ENCODE measurements at regions not wholly inside any gene's neighbourhood (a gene's known extent, or its start where the extent isn't known, plus 50 kb on each side); places are given as distances from the start of the nearest gene placed in this dataset.

- CTCF ChIA-PET: no interaction called here
These were observed 366.3 kb downstream of the IL20RB start for GRCh38 chr3:137324114-137324513.

GRCh38 chr3:137325170-137325569, 367.4 kb downstream of the IL20RB start:
- CTCF ChIA-PET: no interaction called here
- no TSS peak for BruUV-seq (replicated peaks)
- no peak for TF ChIP-seq CTCF (IDR thresholded peaks at IDR 0.05; ENCODE audit: insufficient read depth in 1 of 2, low read depth in 1 of 2, low read length in 1 of 2, severe bottlenecking in 1 of 2, unreplicated experiment in 1 of 2)
- intact Hi-C loops (cut with micrococcal nuclease; ENCODE audit: unreplicated experiment): no loop called here
- POLR2A ChIA-PET: no interaction called here
- H3K4me1 ChIP-seq: no peaks in the 10 kb centered on the region
- no peaks in the 10 kb centered on the region for H3K36me3 ChIP-seq (ENCODE audit: control insufficient read depth, insufficient read depth, low read length)
- Mint-ChIP-seq H3K9me3 (ENCODE audit: unreplicated experiment) (no peaks in the 10 kb centered on the region), H3K27me3 (ENCODE audit: insufficient read depth, unreplicated experiment) (peaks cover 21% of the 10 kb centered on the region), H3K4me1 (ENCODE audit: low read depth, unreplicated experiment) (no peaks in the 10 kb centered on the region), H3K27ac (ENCODE audit: unreplicated experiment) (no peak overlapping the region), H3K36me3 (ENCODE audit: insufficient read depth, unreplicated experiment) (no peaks in the 10 kb centered on the region), H3K4me3 (ENCODE audit: unreplicated experiment) (no peak overlapping the region)
- DNase-seq: no peak
- H3K4me3 ChIP-seq (ENCODE audit: low read depth, low read length): no peak overlapping the region
- no peaks in the 10 kb centered on the region; the same call in 1 of the 2 replicates for H3K9me3 ChIP-seq
- no peaks in the 10 kb centered on the region for H3K27me3 ChIP-seq (replicated peaks; ENCODE audit: control insufficient read depth, insufficient read depth, low read length)

More at GRCh38 chr3:137324114-137324513, 366.3 kb downstream of the IL20RB start:
- H3K9me3 ChIP-seq: no peaks in the 10 kb centered on the region; the same call in 1 of the 2 replicates
- no TSS peak for BruUV-seq (replicated peaks)
- no peaks in the 10 kb centered on the region for H3K36me3 ChIP-seq (ENCODE audit: control insufficient read depth, insufficient read depth, low read length)
- no peaks in the 10 kb centered on the region for H3K4me1 ChIP-seq
- Mint-ChIP-seq H3K27me3 (ENCODE audit: insufficient read depth, unreplicated experiment) (peaks cover 16% of the 10 kb centered on the region), H3K36me3 (ENCODE audit: insufficient read depth, unreplicated experiment) (no peaks in the 10 kb centered on the region), H3K27ac (ENCODE audit: unreplicated experiment) (no peak overlapping the region), H3K4me1 (ENCODE audit: low read depth, unreplicated experiment) (no peaks in the 10 kb centered on the region), H3K9me3 (ENCODE audit: unreplicated experiment) (no peaks in the 10 kb centered on the region), H3K4me3 (ENCODE audit: unreplicated experiment) (no peak overlapping the region)
- intact Hi-C loops (cut with micrococcal nuclease; ENCODE audit: unreplicated experiment): no loop called here
- POLR2A ChIA-PET: no interaction called here
- TF ChIP-seq CTCF (IDR thresholded peaks at IDR 0.05; ENCODE audit: insufficient read depth in 1 of 2, low read depth in 1 of 2, low read length in 1 of 2, severe bottlenecking in 1 of 2, unreplicated experiment in 1 of 2): no peak
- no peaks in the 10 kb centered on the region for H3K27me3 ChIP-seq (replicated peaks; ENCODE audit: control insufficient read depth, insufficient read depth, low read length)
- no peak overlapping the region for H3K4me3 ChIP-seq (ENCODE audit: low read depth, low read length)
- no peak for DNase-seq

- CTCF ChIA-PET: interaction anchor here (0.6 kb wide), 1 partner anchor 293 kb away, joined by 3 read pairs; no protein-coding TSS in a partner anchor
- H3K36me3 Mint-ChIP-seq (ENCODE audit: insufficient read depth, unreplicated experiment): no peaks in the 10 kb centered on the region
- no TSS peak for BruUV-seq (replicated peaks)
These were observed 368.2 kb downstream of the IL20RB start for GRCh38 chr3:137325934-137326333.

More at GRCh38 chr3:137325934-137326333, 368.2 kb downstream of the IL20RB start:
- H3K36me3 ChIP-seq (ENCODE audit: control insufficient read depth, insufficient read depth, low read length): no peaks in the 10 kb centered on the region
- no peak for DNase-seq
- no peaks in the 10 kb centered on the region for H3K4me1 ChIP-seq
- no peaks in the 10 kb centered on the region for H3K27me3 ChIP-seq (replicated peaks; ENCODE audit: control insufficient read depth, insufficient read depth, low read length)
- H3K4me1 Mint-ChIP-seq (ENCODE audit: low read depth, unreplicated experiment): no peaks in the 10 kb centered on the region
- intact Hi-C loops (cut with micrococcal nuclease; ENCODE audit: unreplicated experiment): no loop called here
- H3K27ac Mint-ChIP-seq (ENCODE audit: unreplicated experiment): no peak overlapping the region
- H3K27me3 Mint-ChIP-seq (ENCODE audit: insufficient read depth, unreplicated experiment): peaks cover 26% of the 10 kb centered on the region
- POLR2A ChIA-PET: no interaction called here
- no peak overlapping the region for H3K4me3 ChIP-seq (ENCODE audit: low read depth, low read length)
- H3K9me3 Mint-ChIP-seq (ENCODE audit: unreplicated experiment): peaks cover 3% of the 10 kb centered on the region
- H3K9me3 ChIP-seq: no peaks in the 10 kb centered on the region
- H3K4me3 Mint-ChIP-seq (ENCODE audit: unreplicated experiment): no peak overlapping the region
- no peak for TF ChIP-seq CTCF (IDR thresholded peaks at IDR 0.05; ENCODE audit: insufficient read depth in 1 of 2, low read depth in 1 of 2, low read length in 1 of 2, severe bottlenecking in 1 of 2, unreplicated experiment in 1 of 2)

Data from Caco-2 (cell line).